Superior temporal gyrus (tissue), 1 donor: ENCODE measurements at regions not wholly inside any gene's neighbourhood (a gene's known extent, or its start where the extent isn't known, plus 50 kb on each side); places are given as distances from the start of the nearest gene placed in this dataset.

Experiments used
- DNase-seq: peaks from one replicate; pipeline ENCODE4 v3.0.0-alpha.2; 2016; ENCODE audit errors: extremely low spot score

GRCh38 chr5:172569861-172570558 lies 71.1 kb upstream of the NEURL1B start:
- no peak for DNase-seq

GRCh38 chr5:172568308-172568910 lies 72.7 kb upstream of the NEURL1B start:
- no peak for DNase-seq

- no peak for DNase-seq
Observed at GRCh38 chr5:172567843-172568242, 73.2 kb upstream of the NEURL1B start.

- DNase-seq = no peak
Observed at GRCh38 chr5:172567294-172567693, 73.8 kb upstream of the NEURL1B start.

GRCh38 chr5:172565931-172566665 lies 75.0 kb upstream of the NEURL1B start:
- DNase-seq = no peak

DNA sequence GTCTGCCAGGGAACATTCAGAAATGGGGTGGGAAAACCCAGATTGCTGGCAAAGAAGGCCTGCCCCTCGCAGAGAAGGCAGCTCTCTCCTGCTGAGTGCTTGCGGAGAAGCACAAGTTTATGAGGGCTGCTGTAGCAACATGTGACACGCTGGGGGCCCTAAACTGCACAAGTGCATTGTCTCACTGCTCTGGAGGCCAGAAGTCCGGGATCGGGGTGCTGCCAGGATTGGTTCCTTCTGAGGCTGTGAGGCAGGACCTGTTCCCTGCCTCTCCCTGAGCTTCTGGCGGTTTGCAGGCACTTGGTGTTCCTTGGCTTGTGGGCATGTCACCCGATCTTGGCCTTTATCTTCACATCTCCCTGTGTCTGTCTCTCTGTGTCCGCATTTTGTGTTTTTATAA lies 75.6 kb upstream of the NEURL1B start:
- DNase-seq = no peak

GRCh38 chr5:172564883-172565282 lies 76.2 kb upstream of the NEURL1B start:
- no peak for DNase-seq

DNA sequence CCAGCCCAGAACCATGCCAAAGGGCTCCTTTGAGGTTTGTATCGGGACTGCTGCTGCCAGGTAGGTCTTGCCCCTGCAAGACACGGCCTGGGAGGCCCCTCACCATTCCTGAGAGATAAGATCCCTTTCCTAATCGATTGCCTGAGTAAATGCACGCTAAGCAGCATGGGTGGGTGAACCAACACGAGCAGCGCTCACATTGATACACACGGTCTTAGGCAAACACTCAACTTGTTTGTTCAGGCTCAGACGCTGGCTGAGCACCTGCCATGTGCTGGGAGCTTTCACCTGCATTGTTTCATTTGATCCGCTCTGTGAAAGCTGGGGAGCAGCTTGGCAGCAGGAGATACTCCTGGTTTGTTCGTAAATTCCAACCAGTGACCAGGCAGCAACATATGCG lies 76.9 kb upstream of the NEURL1B start:
- no peak for DNase-seq

DNA sequence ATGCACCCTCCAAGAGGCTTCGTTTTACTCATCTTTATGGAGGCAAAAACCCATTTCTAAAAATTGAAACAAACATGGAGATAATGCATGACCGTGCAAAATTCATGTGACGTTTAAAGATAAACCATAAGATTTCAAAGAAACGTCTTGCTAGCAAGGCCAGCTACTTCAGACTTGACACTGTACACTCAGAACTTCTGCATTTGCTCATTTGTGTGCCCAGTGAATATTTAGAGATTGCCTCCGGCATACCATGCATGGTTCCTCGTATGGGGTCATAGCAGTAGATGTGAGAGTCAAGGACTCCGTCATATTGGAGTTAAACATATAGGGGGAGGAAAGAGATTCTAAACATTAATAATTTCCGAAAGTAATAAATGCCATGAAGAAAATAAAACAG lies 78.6 kb upstream of the NEURL1B start:
- DNase-seq = no peak

DNA sequence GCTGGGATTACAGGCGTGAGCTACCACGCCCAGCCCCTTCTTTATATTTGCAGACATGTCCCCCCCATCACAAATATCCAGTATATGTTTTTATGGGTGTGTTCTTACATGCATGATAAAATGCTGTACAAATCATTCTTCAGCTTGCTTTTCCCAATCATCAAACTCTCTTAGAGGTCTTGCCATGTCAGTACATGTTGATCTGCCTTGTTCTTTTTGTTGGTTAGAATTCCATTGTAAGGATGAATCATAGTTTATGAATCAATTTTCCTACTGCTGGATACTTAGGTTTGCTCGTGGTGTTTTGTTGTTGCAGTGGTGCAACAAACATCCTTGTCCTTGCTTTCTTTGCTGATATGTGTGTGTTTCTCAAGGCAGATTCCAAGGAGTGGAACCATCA lies 79.9 kb upstream of the NEURL1B start:
- no peak for DNase-seq

- no peak for DNase-seq
Observed at GRCh38 chr5:172559004-172559932, 81.8 kb upstream of the NEURL1B start.

DNA sequence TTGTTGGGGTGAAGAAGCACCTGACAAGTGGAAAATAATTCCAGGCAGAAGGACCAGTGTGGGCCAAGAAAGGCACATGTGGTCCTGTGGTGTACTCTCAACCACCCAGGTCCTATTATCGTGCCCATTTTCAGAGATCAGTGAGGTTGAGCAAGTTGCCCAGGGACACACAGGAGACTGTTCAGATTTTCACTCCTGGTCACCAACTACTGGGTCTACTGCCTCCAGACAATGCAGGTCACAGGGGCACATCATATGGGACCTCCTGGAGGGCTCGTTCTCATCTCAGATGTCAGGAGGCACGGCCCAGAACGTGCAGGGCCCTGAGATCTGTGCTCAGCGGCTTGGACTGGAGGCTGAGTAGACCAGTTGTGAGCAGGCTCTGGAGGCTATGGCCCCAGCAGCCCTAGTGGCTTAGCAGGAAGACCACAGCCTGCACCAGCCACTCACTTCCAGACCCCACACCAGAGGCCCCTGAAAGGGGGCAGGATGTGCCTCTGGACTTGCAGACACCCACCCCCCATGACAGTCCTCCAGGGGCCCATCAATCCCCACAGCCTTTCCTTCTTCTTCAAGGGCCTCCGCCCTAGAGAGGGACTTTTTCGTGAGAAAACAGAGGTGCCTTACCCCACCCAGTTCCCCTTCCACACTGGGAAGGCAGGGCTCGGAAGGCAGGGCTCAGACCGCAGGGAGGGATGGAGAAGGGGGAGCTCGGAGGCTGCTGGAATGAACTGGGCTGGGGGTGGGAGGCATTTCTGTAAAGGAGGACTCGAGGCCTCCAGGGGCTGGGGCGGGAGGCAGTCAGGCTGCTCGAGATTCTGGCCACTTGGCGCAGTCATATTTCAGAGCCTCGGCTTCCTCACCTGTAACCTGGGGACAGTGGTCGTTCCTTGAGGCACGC lies 82.7 kb upstream of the NEURL1B start:
- DNase-seq = no peak

GRCh38 chr5:172556971-172557461 lies 84.0 kb upstream of the NEURL1B start:
- no peak for DNase-seq

DNA sequence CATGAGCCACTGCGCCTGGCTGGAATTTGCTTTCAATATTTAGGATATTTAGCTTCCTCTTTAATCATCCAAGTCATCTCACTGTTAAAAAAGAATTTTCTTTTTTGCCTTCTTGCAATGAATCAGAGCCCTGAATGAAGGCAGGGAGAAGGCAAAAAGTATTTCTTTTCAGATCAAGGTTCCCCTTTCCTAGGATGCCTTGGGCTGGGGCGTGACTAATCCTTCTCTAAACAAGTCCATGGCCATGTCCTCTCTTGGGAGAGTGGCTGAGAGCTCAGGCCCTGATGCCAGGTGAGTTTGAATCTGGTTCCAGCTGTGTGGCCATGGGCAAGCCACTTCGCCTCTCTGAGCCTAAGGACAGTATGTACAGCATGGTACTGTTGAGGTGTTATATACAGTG lies 84.8 kb upstream of the NEURL1B start:
- no peak for DNase-seq

- DNase-seq = no peak
Observed at GRCh38 chr5:172554562-172554961, 86.5 kb upstream of the NEURL1B start.

- no peak for DNase-seq
Observed at GRCh38 chr5:172553903-172554302, 87.2 kb upstream of the NEURL1B start.

DNA sequence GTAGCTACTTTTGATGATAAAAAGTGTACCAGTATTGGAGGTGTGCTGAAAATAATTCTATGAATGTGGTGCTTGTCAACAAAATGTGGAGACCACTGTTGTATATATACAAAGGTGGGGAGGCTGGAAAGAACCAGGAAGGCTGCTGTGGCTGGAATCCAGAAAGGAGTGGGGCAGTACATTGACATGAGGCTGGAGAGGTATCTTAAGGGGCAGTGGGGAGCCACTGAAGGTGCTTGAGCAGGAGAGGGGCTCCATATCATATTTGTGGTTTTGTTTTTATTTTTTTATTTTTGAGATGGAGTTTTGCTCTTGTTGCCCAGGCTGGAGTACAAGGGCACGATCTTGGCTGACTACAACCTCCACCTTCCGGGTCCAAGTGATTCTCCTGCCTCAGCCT lies 87.9 kb upstream of the NEURL1B start:
- no peak for DNase-seq

GRCh38 chr5:172550996-172551395 lies 90.1 kb upstream of the NEURL1B start:
- DNase-seq = no peak

GRCh38 chr5:172550096-172550765 lies 90.8 kb upstream of the NEURL1B start:
- no peak for DNase-seq

GRCh38 chr5:172549696-172550095 lies 91.4 kb upstream of the NEURL1B start:
- no peak for DNase-seq
